Muscle of leg (tissue), 3 donors: ENCODE measurements at regions not wholly inside any gene's neighbourhood (a gene's known extent, or its start where the extent isn't known, plus 50 kb on each side); places are given as distances from the start of the nearest gene placed in this dataset.
"Not testable (repeated sequence)": the region's sequence is repeated elsewhere in the genome, so short reads cannot be mapped to it uniquely, and the experiment has no call there.

Source experiments
- DNase-seq: peaks from one replicate; pipeline ENCODE4 v3.0.0; 2013
- H3K27ac ChIP-seq: one replicate; pipeline ENCODE4 v1.5.1; 2013; ENCODE audit warnings: mild to moderate bottlenecking, low read length, control low read depth
- H3K27me3 ChIP-seq: one replicate; pipeline ENCODE4 v1.6.1; 2013; ENCODE audit warnings: low read length; ENCODE audit not compliant: control insufficient read depth, insufficient read depth
- H3K36me3 ChIP-seq: one replicate; pipeline ENCODE4 v1.6.1; 2013; ENCODE audit warnings: low read length; ENCODE audit not compliant: control insufficient read depth, insufficient read depth
- H3K4me1 ChIP-seq: one replicate; pipeline ENCODE4 v1.6.1; 2013; ENCODE audit warnings: low read length; ENCODE audit not compliant: control insufficient read depth, insufficient read depth
- H3K4me3 ChIP-seq: one replicate; pipeline ENCODE4 v1.5.1; 2013; ENCODE audit warnings: low read length, control low read depth
- H3K9me3 ChIP-seq: replicated peaks from 2 replicates; pipeline ENCODE4 v1.6.1; 2013; ENCODE audit warnings: low read depth, low read length; ENCODE audit not compliant: control insufficient read depth
- WGBS: methylation state at CpG from one replicate; pipeline ENCODE4 v1.1.5; 2013; ENCODE audit warnings: missing lambda C conversion rate; ENCODE audit not compliant: insufficient coverage; 5-methylcytosine and 5-hydroxymethylcytosine counted together

DNA sequence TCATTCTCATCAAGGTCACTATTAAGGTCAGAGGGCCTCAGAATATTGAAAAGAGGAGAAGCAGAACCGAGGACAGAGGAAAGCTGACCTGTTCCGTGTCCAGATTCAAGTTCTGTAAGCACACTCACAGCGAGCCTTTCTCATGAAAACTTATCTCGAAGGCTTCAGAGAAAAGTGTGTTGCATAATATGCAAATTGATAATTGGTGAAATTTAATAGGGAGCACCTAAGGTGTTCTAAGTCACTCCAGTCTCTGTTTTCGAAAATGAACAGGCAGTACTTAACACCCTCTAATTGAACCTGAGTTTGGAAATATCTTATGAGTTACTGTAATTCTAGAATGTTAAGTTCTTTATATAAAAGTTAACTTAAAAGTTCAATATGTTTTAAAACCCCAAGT is 181.2 kb upstream of the PDE10A start:
- Histone ChIP-seq H3K27me3 (peaks cover 23% of the 10 kb centered on the region), H3K4me1 (peaks cover 8% of the 10 kb centered on the region), H3K27ac (no peak overlapping the region), H3K36me3 (no peaks in the 10 kb centered on the region), H3K9me3 (no peaks in the 10 kb centered on the region), H3K4me3 (no peak overlapping the region)
- no peak for DNase-seq
- WGBS = 70% methylated on average over 3 of the region's 5 CpGs

DNA sequence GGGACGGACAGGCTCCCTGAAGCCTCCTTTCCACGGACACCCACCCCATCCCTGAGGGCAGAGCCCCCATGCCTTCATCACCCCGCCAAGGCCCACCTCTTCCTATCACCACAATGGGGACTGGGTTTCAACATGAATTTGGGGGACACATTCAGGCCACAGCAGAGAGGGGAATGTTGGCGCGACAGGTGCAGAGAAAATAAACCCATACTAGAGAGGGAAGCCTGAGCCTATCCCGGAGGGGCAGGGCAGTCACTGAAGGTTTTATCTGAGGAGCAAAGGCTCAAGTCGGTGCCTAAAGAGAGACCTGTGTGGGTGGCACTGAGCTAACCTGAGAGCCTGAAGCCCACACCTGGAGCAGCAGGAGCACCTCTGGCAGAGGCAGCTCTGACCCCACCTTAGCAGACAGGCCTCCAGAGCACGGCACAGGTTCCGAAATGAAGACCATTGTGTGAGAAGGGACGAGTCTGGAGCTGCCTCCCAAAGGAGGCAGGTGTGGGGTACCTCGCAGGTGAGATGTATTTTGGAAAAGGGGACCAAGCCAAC is 180.6 kb upstream of the PDE10A start:
- Histone ChIP-seq H3K27ac (no peak overlapping the region), H3K36me3 (no peaks in the 10 kb centered on the region), H3K9me3 (no peaks in the 10 kb centered on the region), H3K4me3 (no peak overlapping the region), H3K4me1 (peaks cover 8% of the 10 kb centered on the region), H3K27me3 (peaks cover 22% of the 10 kb centered on the region)
- 81% methylated on average over 10 of the region's 11 CpGs for WGBS
- DNase-seq = no peak

DNA sequence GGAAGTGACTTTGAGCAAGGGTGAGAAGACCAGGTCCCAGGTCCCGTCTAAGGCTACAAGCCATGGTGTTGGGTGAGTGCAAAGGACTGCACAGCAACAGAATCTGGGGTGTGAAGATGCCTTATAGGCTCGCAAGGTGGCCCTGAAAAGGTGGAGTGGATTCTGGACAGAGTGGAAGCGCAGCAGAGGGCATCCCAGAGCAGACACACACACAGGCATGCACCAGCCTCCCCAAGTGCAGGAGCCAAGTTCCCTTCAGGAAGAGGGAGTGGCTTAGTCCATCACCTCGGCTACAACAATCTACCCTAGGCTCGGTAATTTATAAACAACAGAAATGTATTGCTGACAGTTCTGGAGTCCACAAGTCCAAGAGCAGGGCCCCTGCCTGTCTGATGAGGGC is 180.1 kb upstream of the PDE10A start:
- H3K4me3 ChIP-seq = no peak overlapping the region
- no peaks in the 10 kb centered on the region for H3K9me3 ChIP-seq
- H3K27me3 ChIP-seq = peaks cover 20% of the 10 kb centered on the region
- DNase-seq = no peak
- WGBS = 68% methylated on average over 4 of the region's 5 CpGs
- no peaks in the 10 kb centered on the region for H3K36me3 ChIP-seq
- H3K27ac ChIP-seq = no peak overlapping the region
- H3K4me1 ChIP-seq = peaks cover 8% of the 10 kb centered on the region

DNA sequence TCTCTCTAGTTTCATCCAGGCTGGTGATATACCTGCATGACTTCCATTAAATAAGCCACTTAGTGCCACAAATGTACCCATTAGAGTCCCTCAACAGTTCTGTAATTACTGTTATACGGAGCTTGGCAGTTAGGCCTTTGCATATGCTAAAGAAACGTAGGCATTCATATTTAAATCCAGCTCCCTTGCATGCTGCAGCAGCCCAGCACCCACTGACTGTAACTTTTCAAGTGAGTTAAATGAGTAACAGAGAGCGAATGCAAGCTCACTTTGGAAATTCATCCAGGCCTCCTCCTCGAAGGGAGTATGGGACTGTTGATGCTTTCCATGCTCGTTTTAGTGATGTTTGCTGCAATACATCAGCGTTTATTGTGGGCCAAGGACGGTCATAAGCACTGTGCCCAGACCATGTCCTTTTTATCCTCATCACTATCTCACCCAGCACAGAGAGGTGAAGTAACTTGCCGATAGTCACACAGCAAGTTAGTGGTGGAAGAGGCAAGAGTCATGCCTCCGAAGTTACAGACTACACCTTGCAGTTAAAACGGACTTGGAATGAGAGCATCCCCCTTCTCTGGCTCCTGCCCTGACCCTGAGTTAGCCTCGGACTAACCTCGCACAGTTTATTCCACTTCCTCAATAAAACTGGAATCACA is 179.4 kb upstream of the PDE10A start:
- H3K4me3 ChIP-seq = no peak overlapping the region
- peak; percentile 55 for DNase-seq
- H3K27ac ChIP-seq = no peak overlapping the region
- H3K4me1 ChIP-seq = peaks cover 8% of the 10 kb centered on the region
- 72% methylated on average over 3 of the region's 12 CpGs for WGBS
- H3K9me3 ChIP-seq = no peaks in the 10 kb centered on the region
- H3K27me3 ChIP-seq = peaks cover 19% of the 10 kb centered on the region
- H3K36me3 ChIP-seq = no peaks in the 10 kb centered on the region

DNA sequence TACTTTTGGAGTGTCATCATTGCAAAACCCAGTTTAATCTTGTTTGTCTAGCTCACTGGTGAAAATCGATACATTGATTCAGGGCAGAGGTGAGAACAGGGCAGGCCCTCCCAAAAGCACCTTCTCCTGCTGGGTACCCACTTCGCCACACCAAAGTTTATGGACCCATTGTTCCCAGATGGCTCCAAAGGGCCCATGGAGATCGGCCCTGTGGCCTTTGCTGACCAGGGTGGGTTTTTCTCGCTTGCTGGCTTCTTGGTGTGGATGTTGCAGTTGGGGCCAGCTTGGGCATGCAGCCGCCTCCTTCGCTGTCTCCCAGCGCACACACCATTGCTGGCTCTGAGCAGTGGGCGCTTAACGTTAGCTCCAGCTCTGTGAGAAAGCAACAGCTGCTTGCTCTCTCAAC is 178.1 kb upstream of the PDE10A start:
- H3K9me3 ChIP-seq = no peaks in the 10 kb centered on the region
- H3K4me1 ChIP-seq = peaks cover 4% of the 10 kb centered on the region
- no peak overlapping the region for H3K4me3 ChIP-seq
- H3K27ac ChIP-seq = no peak overlapping the region
- WGBS = 95% methylated on average over 5 of the region's 9 CpGs
- no peak for DNase-seq
- H3K36me3 ChIP-seq = no peaks in the 10 kb centered on the region
- peaks cover 12% of the 10 kb centered on the region for H3K27me3 ChIP-seq

DNA sequence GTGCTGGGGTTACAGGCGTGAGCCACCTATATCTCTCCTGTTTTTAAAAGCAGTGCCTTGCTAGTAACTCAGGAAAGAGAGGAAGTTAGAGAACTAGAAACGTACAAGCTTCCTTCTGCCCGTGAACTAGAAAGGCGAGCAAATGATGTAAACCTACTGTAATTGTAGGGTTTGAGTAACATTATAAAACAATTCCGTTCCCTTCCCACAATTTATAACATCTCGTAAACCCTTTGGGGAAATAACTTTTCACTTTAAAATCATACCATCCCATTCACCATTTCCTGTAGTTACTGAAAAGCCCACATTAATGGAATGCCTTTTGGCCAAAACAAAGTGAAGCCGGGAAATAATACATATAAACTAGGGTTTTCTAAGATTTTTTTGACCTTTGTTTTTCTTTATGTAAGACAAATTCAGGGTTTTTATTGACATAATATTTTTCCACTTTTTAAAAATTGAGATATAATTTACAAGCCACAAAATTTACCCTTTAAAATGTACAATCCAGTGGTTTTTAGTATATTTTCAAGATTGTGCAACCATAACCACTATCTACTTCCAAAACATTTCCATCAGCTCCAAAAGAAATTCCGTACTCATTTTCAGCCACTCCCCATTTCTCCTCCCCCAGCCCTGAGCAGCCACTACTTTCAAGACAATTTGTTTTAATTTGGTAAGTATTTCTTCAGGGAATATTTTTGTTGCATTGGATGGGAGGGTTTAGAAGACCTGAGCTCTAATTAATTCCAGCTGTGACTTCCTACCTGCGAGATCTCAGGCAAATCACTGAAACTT is 175.1 kb upstream of the PDE10A start:
- DNase-seq = no peak
- H3K27ac ChIP-seq = no peak overlapping the region
- WGBS = no CpG with 5 or more reads among the region's 9 CpGs
- H3K4me3 ChIP-seq = no peak overlapping the region
- no peaks in the 10 kb centered on the region for H3K36me3 ChIP-seq
- peaks cover 11% of the 10 kb centered on the region for H3K27me3 ChIP-seq
- peaks cover 7% of the 10 kb centered on the region for H3K4me1 ChIP-seq
- no peaks in the 10 kb centered on the region for H3K9me3 ChIP-seq

DNA sequence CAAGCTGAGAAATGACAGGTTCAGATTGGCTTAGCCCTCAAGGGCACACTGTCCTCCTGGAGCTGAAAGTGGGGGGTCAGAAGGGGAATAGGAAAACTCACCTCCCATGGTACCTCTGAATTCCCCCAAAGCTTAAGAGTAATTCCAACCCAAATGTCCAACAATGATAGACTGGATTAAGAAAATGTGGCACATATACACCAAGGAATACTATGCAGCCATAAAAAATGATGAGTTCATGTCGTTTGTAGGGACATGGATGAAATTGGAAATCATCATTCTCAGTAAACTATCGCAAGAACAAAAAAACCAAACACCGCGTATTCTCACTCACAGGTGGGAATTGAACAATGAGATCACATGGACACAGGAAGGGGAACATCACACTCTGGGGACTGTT is 173.6 kb upstream of the PDE10A start:
- DNase-seq, H3K4me1 ChIP-seq, H3K9me3 ChIP-seq, H3K36me3 ChIP-seq, H3K4me3 ChIP-seq, H3K27ac ChIP-seq: not testable (repeated sequence)
- WGBS = no CpG with 5 or more reads among the region's 4 CpGs
- peaks cover 10% of the 10 kb centered on the region for H3K27me3 ChIP-seq

DNA sequence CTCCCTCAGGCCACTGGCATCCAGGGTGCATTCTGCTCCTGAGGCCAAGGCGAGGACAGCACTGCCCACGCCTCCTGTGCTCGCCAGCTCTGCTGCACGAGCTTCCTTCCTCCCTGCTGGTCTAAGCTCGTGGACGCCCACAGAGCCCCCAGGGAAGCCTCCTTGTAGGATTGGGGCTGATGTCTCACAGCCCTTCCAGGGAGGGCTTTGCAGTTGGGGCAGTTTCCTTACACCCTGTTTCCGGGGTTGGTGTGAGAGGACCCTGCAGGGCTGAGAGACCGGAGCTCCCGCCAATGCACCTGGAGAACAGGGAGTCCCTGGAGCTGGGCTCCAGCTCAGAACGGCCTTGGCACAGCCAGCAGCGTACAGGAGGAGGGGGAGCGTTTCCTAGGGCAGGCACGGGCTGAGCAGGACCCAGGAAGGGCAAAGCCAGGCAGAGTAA is 172.4 kb upstream of the PDE10A start:
- H3K4me1 ChIP-seq = peaks cover 7% of the 10 kb centered on the region
- WGBS = 59% methylated on average over 12 of the region's 13 CpGs
- no peaks in the 10 kb centered on the region for H3K9me3 ChIP-seq
- H3K36me3 ChIP-seq = no peaks in the 10 kb centered on the region
- H3K27me3 ChIP-seq = peaks cover 10% of the 10 kb centered on the region
- no peak for DNase-seq
- no peak overlapping the region for H3K27ac ChIP-seq
- no peak overlapping the region for H3K4me3 ChIP-seq

DNA sequence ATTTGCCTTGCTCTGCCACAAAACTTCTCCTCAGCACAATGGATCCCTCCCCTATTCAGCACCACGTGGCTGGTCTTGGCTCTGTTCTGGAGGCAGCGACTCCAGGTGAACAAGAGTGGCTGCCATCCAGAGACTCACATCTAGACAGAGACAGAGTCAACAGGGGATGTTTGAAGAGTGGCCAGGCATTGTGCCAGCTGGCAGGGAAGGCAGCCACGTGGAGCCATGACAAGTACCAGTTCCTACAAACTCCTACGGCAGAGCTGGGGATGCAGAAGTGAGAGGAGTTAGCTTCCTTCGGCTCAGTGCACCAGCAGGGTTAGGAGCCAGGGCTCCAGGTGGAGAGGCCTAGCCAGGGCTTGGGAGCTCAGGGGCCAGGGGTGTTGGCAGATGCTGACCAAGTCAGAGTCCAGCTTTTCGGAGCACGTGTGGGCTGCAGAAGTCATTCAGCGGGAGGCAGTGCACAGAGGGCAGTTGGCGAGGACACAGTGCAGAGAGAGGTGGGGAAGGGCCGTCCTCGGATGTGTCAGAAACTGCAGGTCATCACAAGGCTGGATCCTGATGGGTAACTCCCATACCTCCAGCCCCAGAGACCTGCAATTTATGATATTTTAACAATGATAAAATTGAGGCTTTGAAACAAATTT is 171.7 kb upstream of the PDE10A start:
- Histone ChIP-seq H3K4me1 (peaks cover 7% of the 10 kb centered on the region), H3K4me3 (no peak overlapping the region), H3K27me3 (peaks cover 10% of the 10 kb centered on the region), H3K36me3 (no peaks in the 10 kb centered on the region), H3K9me3 (no peaks in the 10 kb centered on the region), H3K27ac (no peak overlapping the region)
- DNase-seq = peak; percentile 67
- WGBS = 10% methylated on average over 3 of the region's 11 CpGs

DNA sequence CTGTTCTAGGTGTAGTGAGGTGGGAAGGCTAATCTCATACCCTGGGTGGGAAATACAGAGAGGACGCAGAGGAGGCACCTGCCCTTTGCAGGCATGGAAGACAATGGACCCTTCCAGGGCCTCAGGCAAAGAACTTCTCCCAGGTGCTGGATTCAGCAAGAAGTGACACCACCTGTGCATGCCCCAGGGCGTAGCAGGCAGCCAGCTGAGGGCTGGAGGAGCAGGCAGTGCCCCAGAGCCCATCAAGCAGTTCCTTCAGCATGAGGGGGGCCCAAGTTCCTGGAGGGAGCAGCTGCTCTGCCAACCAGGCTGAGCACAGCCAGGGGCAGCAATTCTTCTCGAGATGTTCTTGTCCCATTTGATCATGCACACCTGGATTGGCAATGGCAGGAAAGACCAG is 170.3 kb upstream of the PDE10A start:
- Histone ChIP-seq H3K4me3 (no peak overlapping the region), H3K36me3 (no peaks in the 10 kb centered on the region), H3K27ac (no peak overlapping the region), H3K4me1 (peaks cover 7% of the 10 kb centered on the region), H3K9me3 (no peaks in the 10 kb centered on the region), H3K27me3 (peaks cover 13% of the 10 kb centered on the region)
- 96% methylated on average over 3 of the region's 3 CpGs for WGBS
- no peak for DNase-seq
